ENCODE measurements at regions not wholly inside any gene's neighbourhood (a gene's known extent, or its start where the extent isn't known, plus 50 kb on each side); places are given as distances from the start of the nearest gene placed in this dataset.

- CTCF ChIA-PET, result no interaction called here
- intact Hi-C loops (cut with micrococcal nuclease; ENCODE audit: unreplicated experiment), result no loop called here
- BruUV-seq (replicated peaks), result no TSS peak
These were observed 169.3 kb upstream of the LRRN1 start for GRCh38 chr3:3629911-3630310.

GRCh38 chr3:3628676-3629328, 170.4 kb upstream of the LRRN1 start:
- TF ChIP-seq EZH2 (IDR thresholded peaks at IDR 0.05; ENCODE audit: borderline replicate concordance, low read depth, low read length, poor library complexity, severe bottlenecking), result no peak
- TF ChIP-seq CTCF (conservative IDR thresholded peaks at IDR 0.05; ENCODE audit: low read depth, low read length), result no peak
- Histone ChIP-seq H3K36me3 (ENCODE audit: insufficient read depth, low read length, poor library complexity, severe bottlenecking) (no peaks in the 10 kb centered on the region), H3K9me3 (ENCODE audit: low read depth, low read length, poor library complexity, severe bottlenecking) (peaks cover 6% of the 10 kb centered on the region), H3K4me3 (ENCODE audit: low read depth, low read length, poor library complexity, severe bottlenecking) (no peak overlapping the region), H3K27me3 (replicated peaks; ENCODE audit: insufficient read depth, low read depth, low read length, poor library complexity) (no peaks in the 10 kb centered on the region), H3K4me1 (ENCODE audit: insufficient read depth, low read length, poor library complexity, severe bottlenecking) (no peaks in the 10 kb centered on the region), H3K27ac (ENCODE audit: low read depth, low read length, poor library complexity, severe bottlenecking) (no peak overlapping the region)
- POLR2A ChIA-PET (ENCODE audit: low non-redundant PET), result no interaction called here
- BruUV-seq (replicated peaks), result no TSS peak
- no peak for DNase-seq (ENCODE audit: low spot score)
- CTCF ChIA-PET, result no interaction called here
- intact Hi-C loops (cut with micrococcal nuclease; ENCODE audit: unreplicated experiment), result no loop called here

More at GRCh38 chr3:3629911-3630310, 169.3 kb upstream of the LRRN1 start:
- H3K27me3 ChIP-seq (replicated peaks; ENCODE audit: insufficient read depth, low read depth, low read length, poor library complexity), result no peaks in the 10 kb centered on the region
- H3K36me3 ChIP-seq (ENCODE audit: insufficient read depth, low read length, poor library complexity, severe bottlenecking), result no peaks in the 10 kb centered on the region
- H3K9me3 ChIP-seq (ENCODE audit: low read depth, low read length, poor library complexity, severe bottlenecking), result peaks cover 6% of the 10 kb centered on the region
- no peak overlapping the region for H3K27ac ChIP-seq (ENCODE audit: low read depth, low read length, poor library complexity, severe bottlenecking)
- POLR2A ChIA-PET (ENCODE audit: low non-redundant PET), result no interaction called here
- H3K4me1 ChIP-seq (ENCODE audit: insufficient read depth, low read length, poor library complexity, severe bottlenecking), result no peaks in the 10 kb centered on the region
- no peak overlapping the region for H3K4me3 ChIP-seq (ENCODE audit: low read depth, low read length, poor library complexity, severe bottlenecking)
- TF ChIP-seq CTCF (conservative IDR thresholded peaks at IDR 0.05; ENCODE audit: low read depth, low read length) (no peak), EZH2 (IDR thresholded peaks at IDR 0.05; ENCODE audit: borderline replicate concordance, low read depth, low read length, poor library complexity, severe bottlenecking) (no peak)
- no peak for DNase-seq (ENCODE audit: low spot score)

GRCh38 chr3:3627114-3627513, 172.1 kb upstream of the LRRN1 start:
- CTCF ChIA-PET, result no interaction called here
- no TSS peak for BruUV-seq (replicated peaks)
- POLR2A ChIA-PET (ENCODE audit: low non-redundant PET), result no interaction called here

More at GRCh38 chr3:3627114-3627513, 172.1 kb upstream of the LRRN1 start:
- H3K4me1 ChIP-seq (ENCODE audit: insufficient read depth, low read length, poor library complexity, severe bottlenecking), result no peaks in the 10 kb centered on the region
- no peaks in the 10 kb centered on the region for H3K36me3 ChIP-seq (ENCODE audit: insufficient read depth, low read length, poor library complexity, severe bottlenecking)
- no peak overlapping the region for H3K27ac ChIP-seq (ENCODE audit: low read depth, low read length, poor library complexity, severe bottlenecking)
- no peak for DNase-seq (ENCODE audit: low spot score)
- no peak overlapping the region for H3K4me3 ChIP-seq (ENCODE audit: low read depth, low read length, poor library complexity, severe bottlenecking)
- no peak for TF ChIP-seq CTCF (conservative IDR thresholded peaks at IDR 0.05; ENCODE audit: low read depth, low read length)
- H3K9me3 ChIP-seq (ENCODE audit: low read depth, low read length, poor library complexity, severe bottlenecking), result peaks cover 6% of the 10 kb centered on the region
- intact Hi-C loops (cut with micrococcal nuclease; ENCODE audit: unreplicated experiment), result no loop called here
- no peaks in the 10 kb centered on the region for H3K27me3 ChIP-seq (replicated peaks; ENCODE audit: insufficient read depth, low read depth, low read length, poor library complexity)

Measured in A673 (cell line).